HEK293T (cell line): ENCODE measurements at regions not wholly inside any gene's neighbourhood (a gene's known extent, or its start where the extent isn't known, plus 50 kb on each side); places are given as distances from the start of the nearest gene placed in this dataset.
A peak's percentile ranks its signal among the peaks of the same experiment; 100 is the strongest.

Source experiments
- CTCF ChIA-PET: fragments of 350-600 bp; formaldehyde crosslinking; extraction: SDS; loops from one replicate; lab custom pipeline; 2021; ENCODE audit warnings: antibody characterized with exemption, inconsistent platforms; lab: Yijun Ruan, JAX
- POLR2A ChIA-PET: fragments of 350-600 bp; formaldehyde crosslinking; extraction: SDS; loops from one replicate; lab custom pipeline; 2020; ENCODE audit warnings: antibody characterized with exemption, inconsistent platforms; lab: Yijun Ruan, JAX
- DNase-seq: peaks from one replicate; pipeline ENCODE4 v3.0.0; 2012; ENCODE audit warnings: mixed read lengths; ENCODE audit errors: extremely low spot score
- ARNT ChIP-seq: fragments of 450-650 bp; IDR thresholded peaks from 2 replicates; pipeline ENCODE4 v1.6.1; 2017; ENCODE audit warnings: mild to moderate bottlenecking
- BHLHE40 ChIP-seq: fragments of 450-650 bp; IDR thresholded peaks from 2 replicates; pipeline ENCODE4 v1.6.1; 2016; ENCODE audit warnings: mild to moderate bottlenecking, moderate library complexity, borderline replicate concordance
- CTBP1 ChIP-seq: fragments of 450-650 bp; IDR thresholded peaks from 2 replicates; pipeline ENCODE4 v1.6.1; 2016; ENCODE audit warnings: borderline replicate concordance
- ELF4 ChIP-seq: fragments of 450-650 bp; IDR thresholded peaks from 2 replicates; pipeline ENCODE4 v1.6.1; 2017; ENCODE audit warnings: antibody characterized with exemption
- FOXA1 ChIP-seq: fragments of 450-650 bp; IDR thresholded peaks from 2 replicates; pipeline ENCODE4 v1.6.1; 2016; ENCODE audit warnings: mild to moderate bottlenecking
- FOXK2 ChIP-seq: fragments of 450-650 bp; IDR thresholded peaks from 2 replicates; pipeline ENCODE4 v1.6.1; 2016; ENCODE audit warnings: mild to moderate bottlenecking
- FOXM1 ChIP-seq: fragments of 450-650 bp; IDR thresholded peaks from 2 replicates; pipeline ENCODE4 v1.6.1; 2017; ENCODE audit warnings: mild to moderate bottlenecking, borderline replicate concordance
- HDGF ChIP-seq: fragments of 450-650 bp; IDR thresholded peaks from 2 replicates; pipeline ENCODE4 v1.6.1; 2017; ENCODE audit warnings: antibody characterized with exemption, borderline replicate concordance
- L3MBTL2 ChIP-seq: fragments of 450-650 bp; conservative IDR thresholded peaks from 2 replicates; pipeline ENCODE4 v1.6.1; 2016; ENCODE audit warnings: mild to moderate bottlenecking
- LEF1 ChIP-seq: fragments of 450-650 bp; IDR thresholded peaks from 2 replicates; pipeline ENCODE4 v1.6.1; 2017; ENCODE audit warnings: mild to moderate bottlenecking, borderline replicate concordance
- NFRKB ChIP-seq: fragments of 450-650 bp; IDR thresholded peaks from 2 replicates; pipeline ENCODE4 v1.6.1; 2016; ENCODE audit warnings: mild to moderate bottlenecking, moderate library complexity
- PKNOX1 ChIP-seq: fragments of 450-650 bp; IDR thresholded peaks from 2 replicates; pipeline ENCODE4 v1.6.1; 2016
- SP1 ChIP-seq: fragments of 450-650 bp; IDR thresholded peaks from 2 replicates; pipeline ENCODE4 v1.6.1; 2017
- SUZ12 ChIP-seq: fragments of 450-650 bp; IDR thresholded peaks from 2 replicates; pipeline ENCODE4 v1.6.1; 2016; ENCODE audit warnings: mild to moderate bottlenecking
- TARDBP ChIP-seq: fragments of 450-650 bp; IDR thresholded peaks from 2 replicates; pipeline ENCODE4 v1.6.1; 2016
- ZNF384 ChIP-seq: fragments of 450-650 bp; IDR thresholded peaks from 2 replicates; pipeline ENCODE4 v1.6.1; 2016

DNA sequence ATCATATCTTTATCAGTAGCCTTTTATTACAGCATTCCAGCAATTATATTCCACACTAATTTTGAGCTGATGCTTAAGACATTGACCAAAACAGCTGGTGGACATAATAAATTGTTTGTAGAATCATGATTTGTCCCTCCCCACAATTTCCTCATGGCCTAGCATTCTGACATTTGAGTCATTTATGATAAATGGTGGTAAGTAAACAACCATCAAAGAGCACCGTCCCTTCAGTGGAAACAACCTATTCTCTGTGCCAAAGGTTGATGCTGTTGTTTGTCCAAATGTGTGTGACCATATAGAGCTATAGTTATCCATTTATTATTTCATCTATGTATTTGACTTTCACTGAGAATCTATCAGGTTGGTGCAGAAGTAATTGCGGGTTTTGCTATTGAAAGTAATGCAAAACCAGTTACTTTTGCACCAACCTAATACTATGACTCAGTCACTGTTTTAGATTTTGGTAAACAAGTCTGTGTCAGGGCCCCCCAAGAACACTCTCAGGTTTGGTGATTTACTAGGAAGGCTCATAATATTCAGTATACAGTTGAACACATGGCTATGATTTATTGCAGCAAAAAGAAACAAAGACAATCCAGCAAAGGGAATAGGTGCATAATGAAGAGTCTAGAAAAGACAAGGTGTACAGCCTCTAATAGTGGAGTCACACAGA lies 608.7 kb upstream of the REG3G start:
- POLR2A ChIA-PET: no interaction called here
- CTCF ChIA-PET: no interaction called here
- DNase-seq: no peak
- no peak for TF ChIP-seq FOXA1
- no peak for TF ChIP-seq NFRKB
- no peak for TF ChIP-seq BHLHE40
- no peak for TF ChIP-seq SUZ12
- no peak for TF ChIP-seq HDGF
- TF ChIP-seq ELF4: peak; percentile 62; the same call in 1 of the 2 replicates
- TF ChIP-seq LEF1: no peak

DNA sequence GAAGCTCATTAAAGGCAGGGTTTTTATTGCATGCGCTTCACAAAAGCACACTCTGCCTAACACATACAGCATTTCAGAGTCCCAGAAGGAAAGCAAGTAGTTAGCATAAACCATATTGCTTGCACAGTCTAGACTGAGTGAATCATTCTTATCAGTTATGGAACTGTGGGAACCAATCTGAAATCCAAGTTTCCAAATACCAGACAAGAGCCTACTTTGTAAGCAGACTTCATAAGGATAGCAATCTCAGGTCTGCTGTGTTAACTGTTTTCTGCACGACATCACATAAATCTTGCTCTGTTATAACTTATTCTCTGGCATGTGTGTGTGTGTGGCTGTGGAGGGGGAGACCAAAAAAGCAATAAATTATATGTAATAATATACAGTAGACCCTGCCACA lies 608.1 kb upstream of the REG3G start:
- ChIA-PET POLR2A (no interaction called here), CTCF (no interaction called here)
- no peak for DNase-seq
- TF ChIP-seq HDGF (no peak), ZNF384 (no peak), BHLHE40 (no peak), ARNT (peak; percentile 63), FOXM1 (no peak), ELF4 (no peak), TARDBP (no peak), NFRKB (no peak), CTBP1 (no peak), L3MBTL2 (no peak), SUZ12 (no peak), FOXK2 (no peak), SP1 (no peak), LEF1 (no peak), PKNOX1 (peak; percentile 55), FOXA1 (no peak)

- ChIA-PET CTCF (interaction anchor here (0.6 kb wide), 1 partner anchor 280 kb away, joined by 3 read pairs; no protein-coding TSS in a partner anchor), POLR2A (no interaction called here)
- DNase-seq: peak; percentile 17
- TF ChIP-seq HDGF: no peak
- no peak for TF ChIP-seq ZNF384
- TF ChIP-seq PKNOX1: no peak
- TF ChIP-seq CTBP1: no peak
- TF ChIP-seq FOXM1: no peak
- no peak for TF ChIP-seq L3MBTL2
- no peak for TF ChIP-seq ELF4
- no peak for TF ChIP-seq ARNT
- no peak for TF ChIP-seq FOXA1
- no peak for TF ChIP-seq FOXK2
- TF ChIP-seq SP1: no peak
- TF ChIP-seq LEF1: no peak
- no peak for TF ChIP-seq TARDBP
- no peak for TF ChIP-seq BHLHE40
- TF ChIP-seq SUZ12: no peak
- TF ChIP-seq NFRKB: no peak
Observed at GRCh38 chr2:78418021-78418420, 607.5 kb upstream of the REG3G start.

GRCh38 chr2:78420132-78420531 lies 605.4 kb upstream of the REG3G start:
- CTCF ChIA-PET: no interaction called here
- TF ChIP-seq BHLHE40 (no peak), L3MBTL2 (no peak), FOXA1 (no peak), ARNT (no peak), ELF4 (no peak)
- no peak for DNase-seq
- POLR2A ChIA-PET: no interaction called here

GRCh38 chr2:78423631-78424030 lies 601.9 kb upstream of the REG3G start:
- TF ChIP-seq ZNF384: no peak
- no peak for TF ChIP-seq LEF1
- no peak for TF ChIP-seq CTBP1
- TF ChIP-seq HDGF: no peak
- TF ChIP-seq ARNT: no peak
- no peak for TF ChIP-seq L3MBTL2
- TF ChIP-seq SP1: no peak
- no peak for TF ChIP-seq SUZ12
- TF ChIP-seq FOXK2: no peak
- POLR2A ChIA-PET: no interaction called here
- CTCF ChIA-PET: no interaction called here
- no peak for DNase-seq

DNA sequence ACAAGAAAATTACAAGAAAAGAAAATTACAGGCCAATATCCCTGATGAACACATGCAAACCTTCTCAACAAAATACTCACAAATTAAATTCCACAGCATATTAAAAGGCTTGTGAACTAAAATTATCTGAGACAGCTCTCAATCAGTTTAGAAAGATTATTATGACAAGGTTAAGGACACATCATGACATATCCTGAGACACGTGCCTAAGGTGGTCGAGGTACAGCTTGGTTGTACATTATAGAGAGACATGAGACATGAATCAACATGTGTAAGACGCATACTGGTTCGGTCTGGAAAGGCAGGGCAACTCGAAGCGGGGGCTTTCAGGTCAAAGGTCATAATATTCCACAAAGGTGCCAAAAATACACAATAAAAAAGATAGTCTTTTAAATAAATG lies 598.3 kb upstream of the REG3G start:
- DNase-seq: no peak
- TF ChIP-seq TARDBP: no peak
- no peak for TF ChIP-seq FOXK2
- TF ChIP-seq ZNF384: no peak
- no peak for TF ChIP-seq LEF1
- no peak for TF ChIP-seq SUZ12
- no peak for TF ChIP-seq HDGF
- no peak for TF ChIP-seq FOXM1
- POLR2A ChIA-PET: no interaction called here
- CTCF ChIA-PET: no interaction called here

DNA sequence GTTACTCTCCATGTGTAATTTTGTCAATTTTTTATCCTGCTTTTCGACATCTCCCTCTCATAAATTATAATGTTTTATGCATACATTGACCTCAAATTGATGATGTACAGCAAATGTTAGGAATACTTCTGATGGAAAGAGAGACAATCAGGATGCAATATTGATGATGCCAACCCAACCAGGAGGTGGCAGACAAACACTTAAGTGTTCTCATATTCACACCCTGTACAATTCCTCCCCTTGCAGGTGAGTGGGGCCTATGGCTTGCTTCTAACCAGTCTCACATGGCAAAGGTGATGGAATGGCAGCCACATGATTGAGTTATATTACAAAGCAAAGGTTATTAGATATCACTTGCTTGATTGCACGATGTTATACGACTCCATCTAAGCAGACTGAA lies 594.3 kb upstream of the REG3G start:
- ChIA-PET POLR2A (no interaction called here), CTCF (no interaction called here)
- TF ChIP-seq BHLHE40 (no peak), CTBP1 (no peak), FOXM1 (no peak), NFRKB (no peak), HDGF (no peak), ARNT (no peak), LEF1 (no peak), ZNF384 (no peak), FOXK2 (no peak), PKNOX1 (no peak), ELF4 (no peak), SP1 (no peak), L3MBTL2 (no peak), FOXA1 (no peak), TARDBP (no peak), SUZ12 (no peak)
- DNase-seq: no peak
